H7 (cell line): ENCODE measurements at regions not wholly inside any gene's neighbourhood (a gene's known extent, or its start where the extent isn't known, plus 50 kb on each side); places are given as distances from the start of the nearest gene placed in this dataset.

Source experiments
- DNase-seq: peaks from one replicate; pipeline ENCODE4 v3.0.0; 2012
- H3K27me3 ChIP-seq: 2 replicates; pipeline ENCODE4 v1.6.0; 2011; ENCODE audit warnings: mild to moderate bottlenecking, low read length; ENCODE audit not compliant: control insufficient read depth, insufficient read depth
- H3K36me3 ChIP-seq: replicated peaks from 2 replicates; pipeline ENCODE4 v1.5.1; 2011; ENCODE audit warnings: low read length; ENCODE audit not compliant: control insufficient read depth, insufficient read depth
- H3K4me3 ChIP-seq: 2 replicates; pipeline ENCODE4 v1.5.1; 2011; ENCODE audit warnings: low read depth, mild to moderate bottlenecking, control low read depth, low read length, moderate library complexity; ENCODE audit not compliant: insufficient read depth

GRCh38 chr13:34002141-34002540 is 184.2 kb downstream of the RFC3 start:
- Histone ChIP-seq H3K4me3 (no peak overlapping the region), H3K36me3 (no peaks in the 10 kb centered on the region), H3K27me3 (no peaks in the 10 kb centered on the region)
- DNase-seq, result no peak

- Histone ChIP-seq H3K36me3 (no peaks in the 10 kb centered on the region), H3K27me3 (no peaks in the 10 kb centered on the region), H3K4me3 (no peak overlapping the region)
- DNase-seq, result no peak
Measured at GRCh38 chr13:34002924-34003323, 185.0 kb downstream of the RFC3 start.

- no peaks in the 10 kb centered on the region for H3K36me3 ChIP-seq
- no peak for DNase-seq
- H3K4me3 ChIP-seq, result no peak overlapping the region
- H3K27me3 ChIP-seq, result no peaks in the 10 kb centered on the region
Measured at GRCh38 chr13:34003656-34004055, 185.7 kb downstream of the RFC3 start.

- no peak for DNase-seq
- Histone ChIP-seq H3K4me3 (no peak overlapping the region), H3K36me3 (no peaks in the 10 kb centered on the region), H3K27me3 (no peaks in the 10 kb centered on the region)
Measured at GRCh38 chr13:34004676-34005075, 186.7 kb downstream of the RFC3 start.

- no peaks in the 10 kb centered on the region for H3K36me3 ChIP-seq
- no peak for DNase-seq
- H3K4me3 ChIP-seq, result no peak overlapping the region
- no peaks in the 10 kb centered on the region for H3K27me3 ChIP-seq
Measured at GRCh38 chr13:34006011-34006410, 188.1 kb downstream of the RFC3 start.

- H3K36me3 ChIP-seq, result no peaks in the 10 kb centered on the region
- no peaks in the 10 kb centered on the region for H3K27me3 ChIP-seq
- no peak overlapping the region for H3K4me3 ChIP-seq
- no peak for DNase-seq
Measured at GRCh38 chr13:34011552-34012085, 193.7 kb downstream of the RFC3 start.

GRCh38 chr13:34012382-34012781 is 194.4 kb downstream of the RFC3 start:
- no peaks in the 10 kb centered on the region for H3K36me3 ChIP-seq
- H3K27me3 ChIP-seq, result no peaks in the 10 kb centered on the region
- no peak overlapping the region for H3K4me3 ChIP-seq
- no peak for DNase-seq

GRCh38 chr13:34013061-34013460 is 195.1 kb downstream of the RFC3 start:
- no peaks in the 10 kb centered on the region for H3K36me3 ChIP-seq
- H3K4me3 ChIP-seq, result no peak overlapping the region
- no peaks in the 10 kb centered on the region for H3K27me3 ChIP-seq
- no peak for DNase-seq

- Histone ChIP-seq H3K27me3 (no peaks in the 10 kb centered on the region), H3K36me3 (no peaks in the 10 kb centered on the region), H3K4me3 (no peak overlapping the region)
- DNase-seq, result no peak
Measured at GRCh38 chr13:34017231-34017630, 199.3 kb downstream of the RFC3 start.

GRCh38 chr13:34019870-34020269 is 201.9 kb downstream of the RFC3 start:
- no peaks in the 10 kb centered on the region for H3K27me3 ChIP-seq
- H3K4me3 ChIP-seq, result no peak overlapping the region
- DNase-seq, result no peak
- H3K36me3 ChIP-seq, result no peaks in the 10 kb centered on the region

- DNase-seq, result no peak
- H3K27me3 ChIP-seq, result no peaks in the 10 kb centered on the region
- H3K4me3 ChIP-seq, result no peak overlapping the region
- no peaks in the 10 kb centered on the region for H3K36me3 ChIP-seq
Measured at GRCh38 chr13:34020388-34020787, 202.4 kb downstream of the RFC3 start.

GRCh38 chr13:34021619-34022018 is 203.7 kb downstream of the RFC3 start:
- DNase-seq, result no peak
- no peaks in the 10 kb centered on the region for H3K36me3 ChIP-seq
- no peak overlapping the region for H3K4me3 ChIP-seq
- no peaks in the 10 kb centered on the region for H3K27me3 ChIP-seq

GRCh38 chr13:34025746-34026145 is 207.8 kb downstream of the RFC3 start:
- H3K36me3 ChIP-seq, result no peaks in the 10 kb centered on the region
- H3K27me3 ChIP-seq, result no peaks in the 10 kb centered on the region
- H3K4me3 ChIP-seq, result no peak overlapping the region
- no peak for DNase-seq

GRCh38 chr13:34026308-34026707 is 208.4 kb downstream of the RFC3 start:
- Histone ChIP-seq H3K36me3 (no peaks in the 10 kb centered on the region), H3K27me3 (no peaks in the 10 kb centered on the region), H3K4me3 (no peak overlapping the region)
- no peak for DNase-seq

GRCh38 chr13:34028496-34029442 is 210.8 kb downstream of the RFC3 start:
- Histone ChIP-seq H3K4me3 (no peak overlapping the region), H3K27me3 (no peaks in the 10 kb centered on the region), H3K36me3 (no peaks in the 10 kb centered on the region)
- DNase-seq, result no peak
